GM21786 (cell line): ENCODE measurements at regions not wholly inside any gene's neighbourhood (a gene's known extent, or its start where the extent isn't known, plus 50 kb on each side); places are given as distances from the start of the nearest gene placed in this dataset.
"Not testable (repeated sequence)": the region's sequence is repeated elsewhere in the genome, so short reads cannot be mapped to it uniquely, and the experiment has no call there.

Experiments
- ATAC-seq: cut with Tn5 transposase; IDR thresholded peaks from one replicate; pipeline ENCODE4 v1.9.1; 2021; ENCODE audit not compliant: unreplicated experiment

DNA sequence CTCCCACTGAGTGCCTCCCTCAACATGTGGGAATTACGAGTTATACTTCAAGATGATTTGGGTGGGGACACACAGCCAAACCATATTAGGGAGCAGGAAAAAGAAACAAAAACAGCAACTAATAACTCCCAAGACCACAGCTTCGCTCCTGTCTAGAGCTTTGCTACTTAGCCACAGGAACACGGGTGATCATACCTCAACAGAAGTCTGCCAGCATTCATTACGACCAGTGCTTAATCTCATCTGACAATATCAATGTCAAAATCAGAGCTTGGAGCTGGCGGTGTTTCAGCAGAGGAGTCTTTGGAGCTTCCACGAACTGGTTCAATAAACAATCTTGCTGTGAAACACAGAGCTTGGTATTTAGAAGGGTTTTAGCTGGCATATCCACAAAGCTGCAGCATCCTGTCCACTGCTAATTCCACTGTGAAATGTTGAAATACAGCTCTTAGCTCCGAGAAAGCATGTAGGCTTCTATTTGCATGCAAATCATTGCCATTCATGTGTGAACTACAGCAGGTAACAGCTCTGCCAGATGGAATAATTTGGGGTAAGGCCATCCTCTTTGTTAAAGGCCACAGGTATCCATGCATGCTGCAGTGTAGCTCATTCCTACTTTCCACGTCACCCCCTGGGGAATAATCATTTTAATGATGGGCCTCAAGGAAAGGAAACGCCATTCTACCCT is 128.4 kb upstream of the GOT2 start:
- ATAC-seq: no peak

- ATAC-seq: no peak
Measured at GRCh38 chr16:58859958-58860669, 126.0 kb upstream of the GOT2 start.

DNA sequence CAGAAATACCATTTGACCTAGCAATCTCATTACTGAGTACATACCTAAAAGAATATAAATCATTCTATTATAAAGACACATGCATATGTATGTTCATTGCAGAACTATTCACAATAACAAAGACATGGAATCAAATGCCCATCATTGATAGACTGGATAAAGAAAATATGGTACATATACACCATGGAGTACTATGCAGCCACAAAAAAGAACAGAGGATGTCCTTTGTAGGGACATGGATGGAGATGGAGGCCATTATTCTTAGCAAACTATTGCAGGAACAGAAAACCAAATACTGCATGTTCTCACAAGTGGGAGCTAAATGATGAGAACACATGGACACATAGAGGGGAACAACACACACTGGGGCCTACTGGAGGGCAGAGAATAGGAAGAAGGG is 124.5 kb upstream of the GOT2 start:
- ATAC-seq: not testable (repeated sequence)

GRCh38 chr16:58855291-58855863 is 121.3 kb upstream of the GOT2 start:
- no peak for ATAC-seq

- peak; percentile 83 for ATAC-seq
Measured at GRCh38 chr16:58853854-58854791, 120.0 kb upstream of the GOT2 start.

DNA sequence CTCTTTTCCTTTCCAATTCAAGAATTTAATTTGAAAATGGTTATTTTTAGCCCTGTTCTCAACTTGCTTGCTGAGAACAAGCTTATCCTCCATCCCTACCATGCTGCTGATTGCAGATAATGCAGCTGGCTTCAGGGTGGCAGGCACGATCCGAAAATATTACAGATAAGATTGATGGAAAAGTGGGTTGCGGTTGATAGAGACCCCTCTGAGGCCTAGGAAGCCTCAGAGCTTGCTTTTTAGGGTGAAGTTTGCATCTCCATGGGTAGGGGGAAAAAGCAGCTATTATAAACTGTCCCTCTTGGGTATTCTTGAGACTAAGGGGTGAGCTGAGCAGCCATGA is 116.5 kb upstream of the GOT2 start:
- ATAC-seq: no peak

DNA sequence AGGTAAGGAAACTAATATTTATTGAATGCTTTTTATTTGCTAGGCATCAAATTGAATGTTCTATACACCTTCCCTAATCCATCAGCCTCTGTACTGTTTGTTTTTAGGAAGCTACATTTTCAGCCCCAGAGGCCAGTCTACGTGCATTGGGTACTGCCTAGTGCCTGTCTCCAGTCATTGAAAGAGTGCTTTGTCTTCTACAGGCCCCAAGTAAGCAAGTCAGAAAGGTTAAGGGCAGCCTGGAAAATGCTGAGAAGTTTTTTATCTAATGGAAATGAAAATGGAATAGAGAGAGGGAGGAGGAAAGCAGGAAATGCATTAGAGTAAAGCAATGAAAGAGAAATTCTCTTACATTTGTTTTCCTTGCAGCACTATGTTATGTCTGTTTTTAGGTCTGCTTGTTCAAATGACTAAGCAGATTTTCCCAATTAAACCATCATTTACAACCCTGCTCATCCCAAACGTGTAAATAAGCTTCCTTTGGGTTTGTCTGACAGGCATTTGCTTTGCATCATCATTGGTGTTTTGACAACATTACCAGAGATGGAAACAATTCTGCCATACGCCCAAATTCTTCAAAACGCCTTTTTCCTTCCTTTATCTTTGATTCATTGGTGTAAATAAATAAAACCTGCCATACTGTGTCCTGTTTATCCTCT is 116.0 kb upstream of the GOT2 start:
- no peak for ATAC-seq

DNA sequence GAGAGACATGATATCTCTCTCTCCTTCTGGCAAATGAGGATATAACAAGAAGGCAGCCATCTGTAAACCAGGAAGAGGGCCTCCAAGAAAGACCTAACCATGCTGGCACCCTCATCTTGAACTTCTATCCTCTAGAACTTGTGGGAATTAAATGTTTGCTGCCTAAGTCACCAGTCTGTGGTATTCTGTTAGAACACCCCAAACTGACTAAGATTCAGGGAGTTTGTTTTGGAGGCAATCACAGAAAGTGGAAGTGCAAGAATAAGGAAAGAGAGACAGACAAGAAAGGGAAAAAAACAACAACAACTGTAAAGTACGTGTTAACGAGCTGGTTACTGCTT is 114.5 kb upstream of the GOT2 start:
- ATAC-seq: no peak

DNA sequence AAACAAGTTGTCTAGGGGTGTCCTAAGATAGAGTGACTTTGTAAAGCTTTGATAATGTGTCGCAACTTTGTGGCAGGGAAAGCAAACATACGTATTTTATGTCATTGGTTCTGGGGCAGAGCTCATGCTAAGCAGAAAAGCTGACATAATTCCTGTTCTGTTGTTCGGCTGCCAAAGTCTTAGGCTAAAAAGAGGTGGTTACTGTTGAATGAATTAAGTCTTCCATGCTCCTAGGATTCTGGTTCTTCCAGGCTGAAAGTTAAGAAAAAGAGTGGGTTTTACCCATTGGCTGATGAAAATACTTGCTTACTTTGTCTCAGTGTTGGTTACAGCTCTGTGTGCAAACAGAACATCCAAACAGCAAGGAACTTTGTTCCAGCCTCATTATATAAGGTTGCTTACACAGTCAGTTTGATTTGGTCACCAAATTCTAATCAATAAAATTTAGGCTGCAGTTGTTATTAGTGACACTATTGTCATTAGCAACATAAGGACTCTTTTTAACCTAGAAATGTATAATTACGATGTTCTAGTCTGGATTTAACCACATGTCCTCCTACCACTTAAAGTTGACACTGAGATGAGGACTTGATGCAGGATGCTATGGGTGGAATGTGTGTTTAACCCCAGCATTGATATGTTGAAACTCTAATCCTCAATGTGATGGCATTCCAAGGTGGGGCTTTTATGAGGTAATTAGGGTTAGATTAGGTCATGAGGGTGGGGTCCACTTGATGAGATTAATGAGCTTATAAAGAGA is 114.0 kb upstream of the GOT2 start:
- no peak for ATAC-seq

- not testable (repeated sequence) for ATAC-seq
Measured at GRCh38 chr16:58846226-58846625, 112.1 kb upstream of the GOT2 start.

GRCh38 chr16:58843675-58844074 is 109.6 kb upstream of the GOT2 start:
- peak; percentile 49 for ATAC-seq

DNA sequence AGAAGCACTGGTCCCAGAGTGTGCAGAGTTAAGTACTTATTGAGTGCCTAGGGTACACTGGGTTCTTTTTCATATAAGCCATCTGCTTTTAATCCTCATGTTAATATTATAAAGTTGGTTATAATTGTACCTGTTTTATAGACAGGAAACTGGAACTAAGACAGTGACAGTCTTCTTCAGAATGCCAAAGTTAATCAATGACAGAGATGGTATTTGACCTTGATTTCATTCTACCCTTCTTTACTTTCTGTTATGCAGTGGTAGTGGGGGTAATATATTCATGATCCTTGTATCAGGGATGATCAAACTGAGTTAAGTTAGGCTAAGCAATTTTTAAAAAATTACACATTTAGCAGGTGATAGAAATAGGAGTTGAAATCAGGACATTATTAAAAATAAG is 108.6 kb upstream of the GOT2 start:
- peak; percentile 59 for ATAC-seq

DNA sequence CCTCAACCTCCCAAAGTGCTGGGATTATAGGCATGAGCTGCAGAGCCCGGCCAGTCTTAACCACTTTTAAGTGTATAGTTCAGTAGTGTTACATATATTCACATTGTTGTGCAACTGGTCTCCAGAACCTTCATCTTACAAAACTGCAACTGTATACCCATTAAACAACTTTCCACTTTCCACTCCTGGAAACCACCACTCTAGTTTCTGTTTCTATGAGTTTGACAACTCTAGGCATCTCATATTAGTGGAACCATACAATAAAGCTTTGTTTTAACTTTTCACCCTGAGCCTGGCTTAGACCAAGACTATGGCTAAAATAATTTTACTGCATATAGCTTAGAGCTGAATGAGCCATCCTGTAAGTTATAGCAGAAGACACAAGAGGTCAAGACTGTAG is 108.0 kb upstream of the GOT2 start:
- peak; percentile 63 for ATAC-seq

DNA sequence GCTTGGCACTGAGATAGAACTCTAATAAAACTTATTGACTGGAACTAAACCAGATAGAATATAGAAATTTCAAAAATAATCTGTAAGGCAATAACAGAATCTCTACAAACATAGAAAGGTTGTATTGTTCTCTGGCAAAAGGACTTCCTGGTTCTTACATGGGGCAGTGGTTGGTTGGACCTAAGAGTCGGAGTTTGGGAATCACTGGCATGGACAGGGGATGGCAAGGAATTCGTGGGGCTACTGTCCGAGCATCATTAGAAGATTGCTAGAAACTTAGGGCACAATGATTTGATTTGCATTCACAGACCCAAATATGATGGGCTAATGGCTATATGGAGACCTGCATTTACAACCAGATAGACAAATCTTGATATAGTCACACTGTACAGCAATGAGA is 103.8 kb upstream of the GOT2 start:
- no peak for ATAC-seq

GRCh38 chr16:58836427-58836826 is 102.3 kb upstream of the GOT2 start:
- no peak for ATAC-seq

DNA sequence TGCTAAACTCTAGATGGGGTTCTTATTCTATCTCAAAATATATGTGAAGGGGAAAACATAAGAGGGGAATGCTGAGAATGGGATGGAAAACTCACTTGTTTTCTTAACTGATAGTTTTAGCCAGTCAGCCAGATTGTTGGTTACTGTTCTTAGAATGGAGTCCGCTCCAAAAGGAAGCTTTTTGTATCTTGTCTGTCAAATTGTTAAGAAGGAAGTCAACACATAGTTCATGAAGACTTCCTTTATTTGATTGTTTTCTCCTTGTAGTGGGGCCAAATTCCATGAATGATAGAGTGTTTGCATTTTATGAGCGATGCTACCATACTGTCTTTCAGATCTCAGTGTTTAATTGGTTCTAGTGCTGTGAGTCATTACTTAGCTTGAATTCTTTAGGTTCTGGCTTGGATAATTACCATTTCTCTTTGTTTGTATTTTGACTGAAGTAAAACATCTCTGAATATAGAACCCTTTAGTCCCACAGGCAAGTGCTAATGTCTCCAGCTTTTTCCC is 98.3 kb upstream of the GOT2 start:
- no peak for ATAC-seq

GRCh38 chr16:58831386-58831785 is 97.3 kb upstream of the GOT2 start:
- ATAC-seq: no peak

DNA sequence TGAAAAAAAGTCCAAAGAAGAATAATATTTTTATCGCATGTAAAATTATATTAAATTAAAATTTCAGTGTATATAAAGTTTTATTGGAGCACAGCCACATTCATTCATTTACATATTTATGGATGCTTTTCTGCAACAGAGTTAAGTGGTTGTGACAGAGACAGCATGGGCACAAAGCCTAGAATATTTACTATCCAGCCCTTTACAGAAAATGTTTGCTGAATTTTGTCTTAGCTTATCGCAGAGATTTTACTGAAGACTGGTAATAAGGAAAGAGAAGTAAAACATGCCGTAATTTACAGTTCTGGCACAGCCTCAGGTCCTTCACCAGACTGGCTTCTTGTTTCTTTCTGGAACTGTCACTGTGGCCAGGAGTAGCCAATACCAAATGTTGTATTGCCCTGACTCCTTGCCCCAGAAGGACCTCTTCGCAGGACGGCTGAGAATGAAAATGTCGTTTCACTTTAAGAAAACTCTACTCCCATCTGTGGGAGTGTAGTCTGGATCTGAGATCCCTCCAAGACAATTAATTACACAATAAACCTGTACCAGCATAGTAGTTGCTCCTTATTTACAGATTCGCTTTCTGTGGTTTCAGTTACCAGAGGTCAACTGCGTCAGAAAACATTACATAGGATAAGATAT is 94.9 kb upstream of the GOT2 start:
- no peak for ATAC-seq

GRCh38 chr16:58824201-58824600 is 90.1 kb upstream of the GOT2 start:
- ATAC-seq: no peak

- ATAC-seq: no peak
Measured at GRCh38 chr16:58821886-58822285, 87.8 kb upstream of the GOT2 start.
